ENCODE measurements at regions not wholly inside any gene's neighbourhood (a gene's known extent, or its start where the extent isn't known, plus 50 kb on each side); places are given as distances from the start of the nearest gene placed in this dataset.

DNA sequence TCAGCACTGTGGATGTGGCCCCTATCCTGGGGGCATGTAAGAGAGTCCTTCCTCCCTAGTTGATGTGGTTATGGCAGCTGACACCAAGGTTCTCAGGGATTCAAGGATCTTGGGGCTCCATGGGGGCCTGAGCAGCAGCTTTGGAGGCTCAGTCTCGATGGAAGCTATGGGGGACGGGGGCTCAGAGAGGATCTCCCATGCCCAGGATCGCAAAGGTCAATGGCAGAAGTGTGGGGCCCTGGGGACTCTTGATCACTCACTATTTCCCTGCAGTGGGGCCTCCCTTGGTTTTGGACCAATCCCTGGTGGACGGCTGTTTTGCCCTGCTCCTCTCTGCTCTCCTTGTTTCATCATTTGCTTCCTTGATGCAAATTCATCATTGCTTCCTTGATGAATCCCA is 885.9 kb downstream of the CDH8 start:
- DNase-seq (ENCODE audit: low read depth, low spot score) (no peak), ATAC-seq (no peak)
- in situ Hi-C loops (cut with HindIII; ENCODE audit: low pct_unique_long_range_greater_than_20kb, low sequenced_read_pairs) (no loop called here), intact Hi-C loops (cut with micrococcal nuclease; ENCODE audit: unreplicated experiment) (no loop called here)
- POLR2A ChIA-PET = no interaction called here
- Histone ChIP-seq H3K27me3 (ENCODE audit: control insufficient read depth, insufficient read depth, low read length) (no peaks in the 10 kb centered on the region), H3K9me3 (ENCODE audit: control insufficient read depth, insufficient read depth, low read depth, low read length) (no peaks in the 10 kb centered on the region), H3K4me1 (ENCODE audit: control insufficient read depth, insufficient read depth, low read length) (no peaks in the 10 kb centered on the region), H3K27ac (ENCODE audit: low read length) (no peak overlapping the region), H3K4me3 (ENCODE audit: low read depth in 2 of 2, low read length in 2 of 2) (no peak overlapping the region), H3K36me3 (ENCODE audit: control insufficient read depth, insufficient read depth, low read length) (no peaks in the 10 kb centered on the region)
- BruUV-seq (replicated peaks) = no TSS peak
- CTCF ChIA-PET = no interaction called here
- TF ChIP-seq TCF7L2 (IDR thresholded peaks at IDR 0.05; ENCODE audit: low read depth, low read length) (no peak), POLR2AphosphoS5 (IDR thresholded peaks at IDR 0.05; ENCODE audit: low read depth, low read length) (no peak), SIN3A (IDR thresholded peaks at IDR 0.05; ENCODE audit: borderline replicate concordance, insufficient read depth, low read depth, low read length) (no peak)
- TF ChIP-seq, protein P1, sequence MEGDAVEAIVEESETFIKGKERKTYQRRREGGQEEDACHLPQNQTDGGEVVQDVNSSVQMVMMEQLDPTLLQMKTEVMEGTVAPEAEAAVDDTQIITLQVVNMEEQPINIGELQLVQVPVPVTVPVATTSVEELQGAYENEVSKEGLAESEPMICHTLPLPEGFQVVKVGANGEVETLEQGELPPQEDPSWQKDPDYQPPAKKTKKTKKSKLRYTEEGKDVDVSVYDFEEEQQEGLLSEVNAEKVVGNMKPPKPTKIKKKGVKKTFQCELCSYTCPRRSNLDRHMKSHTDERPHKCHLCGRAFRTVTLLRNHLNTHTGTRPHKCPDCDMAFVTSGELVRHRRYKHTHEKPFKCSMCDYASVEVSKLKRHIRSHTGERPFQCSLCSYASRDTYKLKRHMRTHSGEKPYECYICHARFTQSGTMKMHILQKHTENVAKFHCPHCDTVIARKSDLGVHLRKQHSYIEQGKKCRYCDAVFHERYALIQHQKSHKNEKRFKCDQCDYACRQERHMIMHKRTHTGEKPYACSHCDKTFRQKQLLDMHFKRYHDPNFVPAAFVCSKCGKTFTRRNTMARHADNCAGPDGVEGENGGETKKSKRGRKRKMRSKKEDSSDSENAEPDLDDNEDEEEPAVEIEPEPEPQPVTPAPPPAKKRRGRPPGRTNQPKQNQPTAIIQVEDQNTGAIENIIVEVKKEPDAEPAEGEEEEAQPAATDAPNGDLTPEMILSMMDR (IDR thresholded peaks at IDR 0.05) = no peak
- TF ChIP-seq, protein P2, sequence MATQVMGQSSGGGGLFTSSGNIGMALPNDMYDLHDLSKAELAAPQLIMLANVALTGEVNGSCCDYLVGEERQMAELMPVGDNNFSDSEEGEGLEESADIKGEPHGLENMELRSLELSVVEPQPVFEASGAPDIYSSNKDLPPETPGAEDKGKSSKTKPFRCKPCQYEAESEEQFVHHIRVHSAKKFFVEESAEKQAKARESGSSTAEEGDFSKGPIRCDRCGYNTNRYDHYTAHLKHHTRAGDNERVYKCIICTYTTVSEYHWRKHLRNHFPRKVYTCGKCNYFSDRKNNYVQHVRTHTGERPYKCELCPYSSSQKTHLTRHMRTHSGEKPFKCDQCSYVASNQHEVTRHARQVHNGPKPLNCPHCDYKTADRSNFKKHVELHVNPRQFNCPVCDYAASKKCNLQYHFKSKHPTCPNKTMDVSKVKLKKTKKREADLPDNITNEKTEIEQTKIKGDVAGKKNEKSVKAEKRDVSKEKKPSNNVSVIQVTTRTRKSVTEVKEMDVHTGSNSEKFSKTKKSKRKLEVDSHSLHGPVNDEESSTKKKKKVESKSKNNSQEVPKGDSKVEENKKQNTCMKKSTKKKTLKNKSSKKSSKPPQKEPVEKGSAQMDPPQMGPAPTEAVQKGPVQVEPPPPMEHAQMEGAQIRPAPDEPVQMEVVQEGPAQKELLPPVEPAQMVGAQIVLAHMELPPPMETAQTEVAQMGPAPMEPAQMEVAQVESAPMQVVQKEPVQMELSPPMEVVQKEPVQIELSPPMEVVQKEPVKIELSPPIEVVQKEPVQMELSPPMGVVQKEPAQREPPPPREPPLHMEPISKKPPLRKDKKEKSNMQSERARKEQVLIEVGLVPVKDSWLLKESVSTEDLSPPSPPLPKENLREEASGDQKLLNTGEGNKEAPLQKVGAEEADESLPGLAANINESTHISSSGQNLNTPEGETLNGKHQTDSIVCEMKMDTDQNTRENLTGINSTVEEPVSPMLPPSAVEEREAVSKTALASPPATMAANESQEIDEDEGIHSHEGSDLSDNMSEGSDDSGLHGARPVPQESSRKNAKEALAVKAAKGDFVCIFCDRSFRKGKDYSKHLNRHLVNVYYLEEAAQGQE (IDR thresholded peaks at IDR 0.05; ENCODE audit: insufficient read depth in 1 of 2, low read depth in 2 of 2, low read length in 1 of 2) = no peak

DNA sequence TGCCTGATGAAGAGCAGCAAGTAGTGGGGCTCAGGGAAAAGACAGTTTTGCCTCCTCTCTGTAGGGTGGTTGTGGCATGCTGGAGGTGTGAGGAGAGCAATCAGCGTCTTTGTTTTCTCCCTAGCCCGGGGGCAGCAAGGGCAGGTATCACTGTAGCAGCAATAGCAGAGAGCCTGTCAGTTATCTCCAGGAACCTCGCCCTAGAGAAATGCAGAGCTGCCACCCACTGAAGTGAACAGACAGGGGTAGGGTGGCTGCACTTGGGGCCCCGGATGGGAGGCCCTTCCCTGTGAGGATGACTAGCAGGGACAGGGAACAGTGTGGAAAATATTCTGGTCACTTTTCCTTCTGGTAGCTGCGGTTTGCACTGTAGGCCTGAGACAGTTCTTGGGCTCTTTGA is 886.5 kb downstream of the CDH8 start:
- CTCF ChIA-PET = no interaction called here
- TF ChIP-seq, protein P1 (IDR thresholded peaks at IDR 0.05) = no peak
- TF ChIP-seq TCF7L2 (IDR thresholded peaks at IDR 0.05; ENCODE audit: low read depth, low read length) (no peak), POLR2AphosphoS5 (IDR thresholded peaks at IDR 0.05; ENCODE audit: low read depth, low read length) (no peak), SIN3A (IDR thresholded peaks at IDR 0.05; ENCODE audit: borderline replicate concordance, insufficient read depth, low read depth, low read length) (no peak)
- TF ChIP-seq, protein P2 (IDR thresholded peaks at IDR 0.05; ENCODE audit: insufficient read depth in 1 of 2, low read depth in 2 of 2, low read length in 1 of 2) = no peak
- H3K36me3 ChIP-seq (ENCODE audit: control insufficient read depth, insufficient read depth, low read length) = no peaks in the 10 kb centered on the region
- no peaks in the 10 kb centered on the region for H3K4me1 ChIP-seq (ENCODE audit: control insufficient read depth, insufficient read depth, low read length)
- H3K27ac ChIP-seq (ENCODE audit: low read length) = no peak overlapping the region
- no peak overlapping the region for H3K4me3 ChIP-seq (ENCODE audit: low read depth in 2 of 2, low read length in 2 of 2)
- in situ Hi-C loops (cut with HindIII; ENCODE audit: low pct_unique_long_range_greater_than_20kb, low sequenced_read_pairs) = no loop called here
- intact Hi-C loops (cut with micrococcal nuclease; ENCODE audit: unreplicated experiment) = no loop called here
- no peak for ATAC-seq
- no peak for DNase-seq (ENCODE audit: low read depth, low spot score)
- no TSS peak for BruUV-seq (replicated peaks)
- no peaks in the 10 kb centered on the region for H3K9me3 ChIP-seq (ENCODE audit: control insufficient read depth, insufficient read depth, low read depth, low read length)
- H3K27me3 ChIP-seq (ENCODE audit: control insufficient read depth, insufficient read depth, low read length) = no peaks in the 10 kb centered on the region
- POLR2A ChIA-PET = no interaction called here

Data from Panc1 (cell line).